ENCODE measurements at regions not wholly inside any gene's neighbourhood (a gene's known extent, or its start where the extent isn't known, plus 50 kb on each side); places are given as distances from the start of the nearest gene placed in this dataset.
"Not testable (repeated sequence)": the region's sequence is repeated elsewhere in the genome, so short reads cannot be mapped to it uniquely, and the experiment has no call there.

GRCh38 chr3:26193558-26193957 is 403.7 kb downstream of the OXSM start:
- DNase-seq: no peak

GRCh38 chr3:26196781-26197180 is 406.9 kb downstream of the OXSM start:
- no peak for DNase-seq

GRCh38 chr3:26198609-26199008 is 408.7 kb downstream of the OXSM start:
- DNase-seq: no peak

GRCh38 chr3:26202169-26202568 is 412.3 kb downstream of the OXSM start:
- no peak for DNase-seq

GRCh38 chr3:26205475-26205874 is 415.6 kb downstream of the OXSM start:
- no peak for DNase-seq

- no peak for DNase-seq
Measured at GRCh38 chr3:26208201-26208600, 414.4 kb upstream of the LRRC3B start.

GRCh38 chr3:26229801-26230200 is 392.8 kb upstream of the LRRC3B start:
- no peak for DNase-seq

GRCh38 chr3:26233374-26233773 is 389.2 kb upstream of the LRRC3B start:
- DNase-seq: no peak

- no peak for DNase-seq
Measured at GRCh38 chr3:26236531-26236930, 386.0 kb upstream of the LRRC3B start.

GRCh38 chr3:26237036-26237682 is 385.4 kb upstream of the LRRC3B start:
- no peak for DNase-seq

- not testable (repeated sequence) for DNase-seq
Measured at GRCh38 chr3:26244586-26244985, 378.0 kb upstream of the LRRC3B start.

- no peak for DNase-seq
Measured at GRCh38 chr3:26245236-26245635, 377.3 kb upstream of the LRRC3B start.

GRCh38 chr3:26246901-26247300 is 375.7 kb upstream of the LRRC3B start:
- no peak for DNase-seq

- no peak for DNase-seq
Measured at GRCh38 chr3:26247712-26248111, 374.9 kb upstream of the LRRC3B start.

- DNase-seq: no peak
Measured at GRCh38 chr3:26252001-26252400, 370.6 kb upstream of the LRRC3B start.

GRCh38 chr3:26256224-26256623 is 366.3 kb upstream of the LRRC3B start:
- no peak for DNase-seq

GRCh38 chr3:26259176-26259575 is 363.4 kb upstream of the LRRC3B start:
- DNase-seq: no peak

- no peak for DNase-seq
Measured at GRCh38 chr3:26260139-26260538, 362.4 kb upstream of the LRRC3B start.

- no peak for DNase-seq
Measured at GRCh38 chr3:26264708-26265107, 357.9 kb upstream of the LRRC3B start.

- DNase-seq: no peak
Measured at GRCh38 chr3:26271848-26272247, 350.7 kb upstream of the LRRC3B start.

GRCh38 chr3:26273196-26273595 is 349.4 kb upstream of the LRRC3B start:
- DNase-seq: no peak

GRCh38 chr3:26279091-26279490 is 343.5 kb upstream of the LRRC3B start:
- no peak for DNase-seq

- no peak for DNase-seq
Measured at GRCh38 chr3:26280517-26280916, 342.1 kb upstream of the LRRC3B start.

GRCh38 chr3:26281284-26281985 is 341.1 kb upstream of the LRRC3B start:
- no peak for DNase-seq

GRCh38 chr3:26284503-26284902 is 338.1 kb upstream of the LRRC3B start:
- DNase-seq: not testable (repeated sequence)

All from fibroblast of skin of right quadriceps (primary cell).